H1 (cell line): ENCODE measurements at regions not wholly inside any gene's neighbourhood (a gene's known extent, or its start where the extent isn't known, plus 50 kb on each side); places are given as distances from the start of the nearest gene placed in this dataset.

ENCODE experiments used
- CTCF ChIA-PET: fragments of 300-600 bp; sonication (Branson Sonifier 250); formaldehyde crosslinking; loops from one replicate; lab custom pipeline; 2021; ENCODE audit not compliant: partially characterized antibody; lab: Charles Lee
- POLR2A ChIA-PET: fragments of 300-600 bp; sonication (Branson Sonifier 250); formaldehyde crosslinking; loops from one replicate; lab custom pipeline; 2021; ENCODE audit warnings: inconsistent platforms; ENCODE audit not compliant: partially characterized antibody; lab: Charles Lee
- DNase-seq, 2 experiments: peaks; one replicate each; pipeline versions ENCODE4 v3.0.0 to v3.0.0-alpha.2; 2010 to 2022; ENCODE audit warnings: low spot score in 2 of 2, low read depth in 1 of 2, mixed read lengths in 1 of 2
- FAIRE-seq: peaks from 2 replicates; lab custom pipeline; 2011; peaks lifted over from hg19 to GRCh38; lab: Jason Lieb, UNC
- H2AFZ ChIP-seq: 2 replicates; pipeline ENCODE4 v1.8.1; 2012; ENCODE audit warnings: low read length, inconsistent platforms
- H2AK5ac ChIP-seq: 2 replicates; pipeline ENCODE4 v1.6.1; 2013; ENCODE audit warnings: low read depth, low read length
- H2BK120ac ChIP-seq: replicated peaks from 2 replicates; pipeline ENCODE3; 2013; ENCODE audit warnings: low read depth, low read length, inconsistent platforms
- H2BK12ac ChIP-seq: 2 replicates; pipeline ENCODE4 v1.6.1; 2013; ENCODE audit warnings: low read depth, low read length
- H2BK15ac ChIP-seq: 2 replicates; pipeline ENCODE4 v1.6.1; 2013; ENCODE audit warnings: low read length
- H2BK20ac ChIP-seq: 2 replicates; pipeline ENCODE4 v1.6.1; 2013; ENCODE audit warnings: low read length
- H2BK5ac ChIP-seq: 2 replicates; pipeline ENCODE4 v1.6.1; 2013; ENCODE audit warnings: low read depth, low read length
- H3K14ac ChIP-seq: 2 replicates; pipeline ENCODE4 v1.6.1; 2013; ENCODE audit warnings: inconsistent platforms; ENCODE audit not compliant: insufficient read length
- H3K18ac ChIP-seq: 2 replicates; pipeline ENCODE4 v1.6.1; 2013; ENCODE audit warnings: low read length; ENCODE audit errors: extremely low read depth
- H3K23ac ChIP-seq: 2 replicates; pipeline ENCODE4 v1.6.1; 2013; ENCODE audit warnings: inconsistent platforms; ENCODE audit not compliant: insufficient read length
- H3K23me2 ChIP-seq: 2 replicates; pipeline ENCODE4 v1.6.1; 2013; ENCODE audit warnings: low read depth, low read length
- H3K27ac ChIP-seq: 2 replicates; pipeline ENCODE4 v1.6.1; 2011; ENCODE audit warnings: low read depth, low read length, inconsistent platforms
- H3K27me3 ChIP-seq, 4 experiments: replicated peaks in 1 of 4; 1 replicate in 1 of 4; 2 replicates in 3 of 4; pipeline versions ENCODE4 v1.6.1 to v1.8.1; 2011 to 2013; ENCODE audit warnings: low read length in 3 of 4, mild to moderate bottlenecking in 3 of 4, inconsistent platforms in 2 of 4, mixed read lengths in 2 of 4, moderate library complexity in 1 of 4; ENCODE audit not compliant: control insufficient read depth in 3 of 4, insufficient read depth in 3 of 4; ENCODE audit errors: extremely low read depth in 1 of 4
- H3K36me3 ChIP-seq, 4 experiments: 2 replicates each; pipeline versions ENCODE4 v1.6.1 to v1.8.1; 2011 to 2013; ENCODE audit warnings: mild to moderate bottlenecking in 4 of 4, low read length in 3 of 4, moderate library complexity in 2 of 4, control low read depth in 1 of 4, inconsistent platforms in 1 of 4; ENCODE audit not compliant: insufficient read depth in 4 of 4, control insufficient read depth in 2 of 4
- H3K4ac ChIP-seq: replicated peaks from 2 replicates; pipeline ENCODE3; 2013; ENCODE audit warnings: low read length, low read depth, mixed read lengths, inconsistent platforms; ENCODE audit not compliant: insufficient read length
- H3K4me1 ChIP-seq, 4 experiments: replicated peaks in 1 of 4; 1 replicate in 1 of 4; 2 replicates in 3 of 4; pipeline versions ENCODE4 v1.6.1 to v1.8.1; 2011 to 2013; ENCODE audit warnings: low read length in 3 of 4, inconsistent platforms in 2 of 4, mixed read lengths in 1 of 4; ENCODE audit not compliant: insufficient read depth in 4 of 4, control insufficient read depth in 3 of 4
- H3K4me2 ChIP-seq, 2 experiments: 2 replicates each; pipeline versions ENCODE4 v1.6.1 to v1.8.1; 2011 to 2013; ENCODE audit warnings: low read depth in 2 of 2, low read length in 2 of 2, control low read depth in 1 of 2, inconsistent platforms in 1 of 2, mild to moderate bottlenecking in 1 of 2; ENCODE audit not compliant: insufficient read depth in 1 of 2
- H3K4me3 ChIP-seq, 4 experiments: fragments of 200-600, 300-600 bp in 1 of 4; sonication (generic), shearing (Covaris generic), sonication (Bioruptor Twin) in 1 of 4; 2 replicates each; pipeline versions ENCODE4 v1.5.1 to v1.8.1; 2011 to 2016; ENCODE audit warnings: low read length in 4 of 4, low read depth in 3 of 4, control low read depth in 2 of 4, inconsistent platforms in 2 of 4, mild to moderate bottlenecking in 2 of 4, mixed read lengths in 1 of 4, moderate library complexity in 1 of 4; ENCODE audit not compliant: insufficient read depth in 2 of 4; ENCODE audit errors: extremely low read depth in 1 of 4
- H3K56ac ChIP-seq: replicated peaks from 2 replicates; pipeline ENCODE3; 2013; ENCODE audit warnings: low read depth, mild to moderate bottlenecking, mixed read lengths, low read length, inconsistent platforms; ENCODE audit not compliant: insufficient read length
- H3K79me1 ChIP-seq: 2 replicates; pipeline ENCODE4 v1.6.1; 2013; ENCODE audit warnings: low read depth, low read length, control low read depth
- H3K79me2 ChIP-seq, 2 experiments: 2 replicates each; pipeline versions ENCODE4 v1.6.1 to v1.8.1; 2012 to 2013; ENCODE audit warnings: low read length in 2 of 2, mild to moderate bottlenecking in 2 of 2, inconsistent platforms in 1 of 2; ENCODE audit not compliant: insufficient read depth in 2 of 2, control insufficient read depth in 1 of 2
- H3K9ac ChIP-seq, 4 experiments: replicated peaks in 1 of 4; 1 replicate in 1 of 4; 2 replicates in 3 of 4; pipeline versions ENCODE4 v1.6.1 to v1.8.1; 2011 to 2013; ENCODE audit warnings: low read depth in 3 of 4, low read length in 3 of 4, control low read depth in 2 of 4, mild to moderate bottlenecking in 2 of 4, moderate library complexity in 2 of 4, inconsistent platforms in 1 of 4; ENCODE audit errors: extremely low read depth in 1 of 4
- H3K9me3 ChIP-seq, 2 experiments: 2 replicates each; pipeline versions ENCODE4 v1.6.1 to v1.8.1; 2012 to 2013; ENCODE audit warnings: mild to moderate bottlenecking in 2 of 2, moderate library complexity in 2 of 2, control low read depth in 1 of 2, inconsistent platforms in 1 of 2, low read depth in 1 of 2, low read length in 1 of 2, mixed read lengths in 1 of 2; ENCODE audit not compliant: insufficient read depth in 2 of 2
- H4K20me1 ChIP-seq, 2 experiments: replicated peaks in 1 of 2; 2 replicates each; pipeline versions ENCODE3 to v1.8.1; 2011 to 2013; ENCODE audit warnings: inconsistent platforms in 2 of 2, low read length in 2 of 2, mild to moderate bottlenecking in 1 of 2; ENCODE audit not compliant: insufficient read depth in 2 of 2, control insufficient read depth in 1 of 2
- H4K5ac ChIP-seq: 2 replicates; pipeline ENCODE4 v1.6.1; 2013; ENCODE audit warnings: low read length, low read depth, mixed read lengths, inconsistent platforms; ENCODE audit not compliant: insufficient read length
- H4K8ac ChIP-seq: 2 replicates; pipeline ENCODE4 v1.8.0; 2013; ENCODE audit warnings: mild to moderate bottlenecking, moderate library complexity, low read length, inconsistent platforms; ENCODE audit not compliant: insufficient read depth; ENCODE audit errors: extremely low read depth
- H4K91ac ChIP-seq: replicated peaks from 2 replicates; pipeline ENCODE3; 2013; ENCODE audit warnings: low read length, mixed read lengths, inconsistent platforms; ENCODE audit not compliant: insufficient read length
- ATF2 ChIP-seq: IDR thresholded peaks from 2 replicates; pipeline ENCODE4 v1.6.1; 2012; ENCODE audit warnings: low read length, inconsistent platforms
- BRCA1 ChIP-seq: IDR thresholded peaks from 2 replicates; pipeline ENCODE4 v1.6.1; 2012; ENCODE audit warnings: low read depth, low read length, improper control_type of control experiment
- CBX8 ChIP-seq: fragments of 300-800, 300-1000 bp; sonication (generic); IDR thresholded peaks from 2 replicates; pipeline ENCODE4 v1.7.1; 2016; ENCODE audit warnings: low read depth, low read length, borderline replicate concordance
- EGR1 ChIP-seq: IDR thresholded peaks from 2 replicates; pipeline ENCODE4 v1.6.1; 2011; ENCODE audit warnings: low read depth, low read length, borderline replicate concordance
- GTF2F1 ChIP-seq: IDR thresholded peaks from 2 replicates; pipeline ENCODE4 v1.6.1; 2012; ENCODE audit warnings: low read depth, low read length, improper control_type of control experiment, borderline replicate concordance
- HDAC2 ChIP-seq, 2 experiments: fragments of 300-600 bp in 1 of 2; sonication (generic) in 1 of 2; IDR thresholded peaks; 2 replicates each; pipeline ENCODE4 v1.6.1; 2011 to 2012; ENCODE audit warnings: low read depth in 2 of 2, low read length in 2 of 2, mild to moderate bottlenecking in 2 of 2, moderate library complexity in 2 of 2, borderline replicate concordance in 1 of 2, inconsistent platforms in 1 of 2
- MAFK ChIP-seq: IDR thresholded peaks from 2 replicates; pipeline ENCODE4 v1.6.1; 2012; ENCODE audit warnings: low read depth, mild to moderate bottlenecking, improper control_type of control experiment, low read length
- NANOG ChIP-seq: IDR thresholded peaks from 2 replicates; pipeline ENCODE4 v1.6.1; 2011; ENCODE audit warnings: low read length, low read depth, mild to moderate bottlenecking, inconsistent platforms; ENCODE audit not compliant: insufficient read depth, poor library complexity, severe bottlenecking
- NRF1 ChIP-seq: IDR thresholded peaks from 2 replicates; pipeline ENCODE4 v1.6.1; 2011; ENCODE audit warnings: mild to moderate bottlenecking, low read depth, low read length, improper control_type of control experiment
- POLR2AphosphoS5 ChIP-seq: IDR thresholded peaks from 2 replicates; pipeline ENCODE4 v1.6.1; 2011; ENCODE audit warnings: low read depth, low read length
- POU5F1 ChIP-seq: IDR thresholded peaks from 2 replicates; pipeline ENCODE4 v1.6.1; 2011; ENCODE audit warnings: low read depth, mild to moderate bottlenecking, low read length, moderate library complexity
- USF2 ChIP-seq: IDR thresholded peaks from 2 replicates; pipeline ENCODE4 v1.6.1; 2011; ENCODE audit warnings: low read length, improper control_type of control experiment
- ZNF274 ChIP-seq: IDR thresholded peaks from 2 replicates; pipeline ENCODE4 v1.7.0; 2012; ENCODE audit warnings: low read length, borderline replicate concordance; ENCODE audit errors: extremely low read depth

GRCh38 chr2:48065096-48065495 lies 158.8 kb upstream of the FBXO11 start:
- no peak overlapping the region for H4K8ac ChIP-seq
- no peaks in the 10 kb centered on the region for H3K27me3 ChIP-seq
- H3K4me1 ChIP-seq, result no peaks in the 10 kb centered on the region
- no peaks in the 10 kb centered on the region for H3K79me2 ChIP-seq
- no peaks in the 10 kb centered on the region; the same call in 1 of the 2 replicates for H3K79me1 ChIP-seq
- no peak overlapping the region for H3K4ac ChIP-seq
- no peaks in the 10 kb centered on the region for H4K20me1 ChIP-seq
- DNase-seq (no peak), FAIRE-seq (no peak)
- H3K23me2 ChIP-seq, result no peaks in the 10 kb centered on the region; the same call in 1 of the 2 replicates
- H4K5ac ChIP-seq, result no peak overlapping the region
- H3K9ac ChIP-seq, result no peak overlapping the region
- ChIA-PET POLR2A (interaction anchor here (1.2 kb wide), 1 partner anchor 8 kb away, joined by 4 read pairs; no protein-coding TSS in a partner anchor), CTCF (interaction anchor here (1.2 to 1.4 kb wide), 3 partner anchors 8 to 147 kb away, joined by 3 read pairs; no protein-coding TSS in a partner anchor)
- no peak overlapping the region for H3K4me3 ChIP-seq
- H2AK5ac ChIP-seq, result no peak overlapping the region
- H2BK15ac ChIP-seq, result no peak overlapping the region
- no peak overlapping the region for H3K4me2 ChIP-seq
- no peak overlapping the region for H4K91ac ChIP-seq
- H2BK120ac ChIP-seq, result no peak overlapping the region
- no peak overlapping the region for H2BK20ac ChIP-seq
- no peak overlapping the region for H3K27ac ChIP-seq
- H2BK5ac ChIP-seq, result no peak overlapping the region
- H2AFZ ChIP-seq, result no peak overlapping the region
- H3K56ac ChIP-seq, result no peak overlapping the region
- H3K18ac ChIP-seq, result no peak overlapping the region
- H3K9me3 ChIP-seq, result no peaks in the 10 kb centered on the region
- no peak overlapping the region for H2BK12ac ChIP-seq
- H3K23ac ChIP-seq, result no peak overlapping the region
- H3K14ac ChIP-seq, result no peak overlapping the region
- no peaks in the 10 kb centered on the region for H3K36me3 ChIP-seq
- TF ChIP-seq NRF1 (no peak), MAFK (no peak), ZNF274 (no peak), EGR1 (no peak), POLR2AphosphoS5 (no peak), GTF2F1 (no peak), HDAC2 (IDR thresholded peaks at IDR 0.05; ENCODE audit: borderline replicate concordance in 1 of 2, low read depth in 2 of 2, low read length in 2 of 2) (no peak), BRCA1 (no peak), USF2 (no peak), CBX8 (no peak), NANOG (no peak), ATF2 (no peak), POU5F1 (no peak)
